GM21576 (cell line): ENCODE measurements at regions not wholly inside any gene's neighbourhood (a gene's known extent, or its start where the extent isn't known, plus 50 kb on each side); places are given as distances from the start of the nearest gene placed in this dataset.
"Not testable (repeated sequence)": the region's sequence is repeated elsewhere in the genome, so short reads cannot be mapped to it uniquely, and the experiment has no call there.

ENCODE experiments used
- ATAC-seq: cut with Tn5 transposase; IDR thresholded peaks from one replicate; pipeline ENCODE4 v1.9.1; 2021; ENCODE audit warnings: mild to moderate bottlenecking, moderate library complexity; ENCODE audit not compliant: unreplicated experiment

GRCh38 chr12:127126260-127126628 is 1140.7 kb upstream of the TMEM132C start:
- ATAC-seq, result peak; percentile 17

GRCh38 chr12:127127897-127128296 is 1139.1 kb upstream of the TMEM132C start:
- ATAC-seq, result no peak

- ATAC-seq, result no peak
Measured at GRCh38 chr12:127130506-127131124, 1136.4 kb upstream of the TMEM132C start.

- no peak for ATAC-seq
Measured at GRCh38 chr12:127133675-127134335, 1133.2 kb upstream of the TMEM132C start.

- ATAC-seq, result not testable (repeated sequence)
Measured at GRCh38 chr12:127140864-127141484, 1126.0 kb upstream of the TMEM132C start.

GRCh38 chr12:127143020-127143419 is 1124.0 kb upstream of the TMEM132C start:
- ATAC-seq, result no peak

GRCh38 chr12:127144770-127145169 is 1122.2 kb upstream of the TMEM132C start:
- ATAC-seq, result no peak

GRCh38 chr12:127145241-127145928 is 1121.6 kb upstream of the TMEM132C start:
- ATAC-seq, result no peak

GRCh38 chr12:127145929-127146789 is 1120.8 kb upstream of the TMEM132C start:
- ATAC-seq, result no peak

- ATAC-seq, result no peak
Measured at GRCh38 chr12:127146991-127147718, 1119.8 kb upstream of the TMEM132C start.

- no peak for ATAC-seq
Measured at GRCh38 chr12:127147724-127148123, 1119.2 kb upstream of the TMEM132C start.

- ATAC-seq, result no peak
Measured at GRCh38 chr12:127148318-127148717, 1118.7 kb upstream of the TMEM132C start.

- ATAC-seq, result no peak
Measured at GRCh38 chr12:127149226-127149964, 1117.6 kb upstream of the TMEM132C start.

- ATAC-seq, result no peak
Measured at GRCh38 chr12:127150028-127150427, 1116.9 kb upstream of the TMEM132C start.

- no peak for ATAC-seq
Measured at GRCh38 chr12:127150479-127150878, 1116.5 kb upstream of the TMEM132C start.

GRCh38 chr12:127150956-127151355 is 1116.0 kb upstream of the TMEM132C start:
- ATAC-seq, result no peak

- ATAC-seq, result no peak
Measured at GRCh38 chr12:127153996-127154395, 1113.0 kb upstream of the TMEM132C start.

- ATAC-seq, result not testable (repeated sequence)
Measured at GRCh38 chr12:127154830-127155229, 1112.1 kb upstream of the TMEM132C start.

GRCh38 chr12:127155935-127156619 is 1110.9 kb upstream of the TMEM132C start:
- ATAC-seq, result not testable (repeated sequence)
